IPS DF 4.7 (cell line): ENCODE measurements at regions not wholly inside any gene's neighbourhood (a gene's known extent, or its start where the extent isn't known, plus 50 kb on each side); places are given as distances from the start of the nearest gene placed in this dataset.

Source experiments
- DNase-seq: peaks from one replicate; pipeline ENCODE4 v3.0.0-alpha.2; 2013; ENCODE audit warnings: low spot score; ENCODE audit errors: extremely low read depth

DNA sequence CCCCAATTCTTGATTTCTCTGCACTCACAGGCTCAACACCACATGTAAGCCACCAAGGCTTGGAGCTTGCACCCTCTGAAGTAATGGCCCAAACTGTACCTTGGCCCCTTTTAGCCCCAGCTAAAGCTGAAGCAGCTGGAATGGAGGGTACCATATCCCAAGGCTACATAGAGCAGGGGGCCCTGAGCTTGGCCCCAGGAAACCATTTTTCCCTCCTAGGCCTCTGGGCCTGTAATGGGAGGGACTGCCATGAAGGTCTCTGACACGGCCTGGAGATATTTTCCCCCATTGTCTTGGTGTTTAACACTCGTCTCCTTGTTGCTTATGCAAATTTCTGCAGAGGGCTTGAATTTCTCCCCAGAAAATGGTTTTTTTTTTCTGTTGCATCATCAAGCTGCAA lies 69.7 kb downstream of the SKA1 start:
- no peak for DNase-seq

DNA sequence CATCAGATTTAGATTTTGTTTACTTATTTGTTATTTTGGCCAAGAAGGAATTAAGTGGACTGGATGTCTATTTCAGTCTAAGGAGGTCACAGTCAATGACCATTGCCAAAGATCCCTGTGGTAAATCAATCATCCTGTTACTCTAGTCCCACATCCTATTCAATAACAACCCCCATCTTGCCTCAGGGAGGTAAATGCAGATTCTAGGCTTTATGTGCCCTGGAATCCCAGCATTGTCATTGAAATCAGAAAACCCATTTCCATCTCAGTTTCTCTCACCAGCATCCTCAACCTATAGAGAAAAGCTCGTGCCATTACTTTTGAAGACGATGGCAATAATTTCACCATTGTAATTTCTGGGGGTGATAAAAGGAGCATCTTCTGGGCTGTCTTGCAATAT lies 71.8 kb downstream of the SKA1 start:
- DNase-seq, result no peak

DNA sequence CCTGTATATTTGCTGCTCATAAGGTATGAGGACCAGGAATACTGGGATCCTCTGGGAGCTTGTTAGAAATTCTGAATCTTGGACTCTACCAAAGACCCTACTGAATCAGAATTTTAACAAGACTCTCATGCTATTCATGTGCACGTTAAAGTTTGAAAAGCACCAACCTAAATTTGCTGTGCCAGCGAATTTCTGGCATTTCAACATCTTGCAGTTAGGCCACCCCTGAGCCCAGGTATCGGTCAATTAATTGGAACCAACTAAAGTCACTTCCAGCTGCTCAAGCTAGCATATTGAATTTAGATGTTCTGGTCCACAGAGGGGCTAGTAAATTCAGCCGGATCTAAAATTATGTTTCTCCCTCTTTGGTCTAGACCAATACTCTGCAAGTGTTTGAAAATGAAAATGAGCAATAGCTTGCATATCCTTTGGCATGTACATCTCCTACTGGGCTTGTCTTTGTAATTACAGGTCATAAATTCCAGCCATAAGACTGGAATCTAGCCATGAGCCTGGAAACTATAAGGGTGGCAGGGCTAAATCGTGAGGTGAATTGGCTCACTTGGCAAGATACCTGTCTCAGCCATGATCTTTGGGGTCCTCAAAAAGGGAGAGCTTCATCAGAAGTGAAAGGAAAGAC lies 72.4 kb downstream of the SKA1 start:
- no peak for DNase-seq

DNA sequence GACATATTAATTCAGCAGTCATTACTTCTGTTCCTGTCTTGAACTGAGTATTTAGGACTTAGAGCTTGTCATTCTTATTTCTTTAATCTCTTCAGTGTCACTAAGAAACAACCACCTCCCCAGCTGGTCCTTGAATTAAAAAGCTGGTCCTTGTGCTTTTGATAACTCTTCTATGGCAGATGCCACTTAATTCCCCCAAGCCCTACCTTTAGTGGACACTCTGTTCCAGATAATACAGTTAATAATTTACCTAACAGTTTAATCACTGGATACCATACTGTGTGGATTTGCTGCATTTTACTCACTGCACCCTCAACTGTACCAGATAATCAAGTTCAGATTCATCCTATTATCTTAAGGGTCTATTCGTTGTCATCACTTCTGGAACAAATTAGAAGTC lies 73.1 kb downstream of the SKA1 start:
- no peak for DNase-seq

- no peak for DNase-seq
These were observed 76.4 kb downstream of the SKA1 start for GRCh38 chr18:50451100-50451842.

- no peak for DNase-seq
These were observed 78.3 kb downstream of the SKA1 start for GRCh38 chr18:50453014-50453680.

- no peak for DNase-seq
These were observed 78.9 kb downstream of the SKA1 start for GRCh38 chr18:50453732-50454131.

GRCh38 chr18:50454387-50454988 lies 79.6 kb downstream of the SKA1 start:
- no peak for DNase-seq

GRCh38 chr18:50456285-50456684 lies 81.4 kb downstream of the SKA1 start:
- DNase-seq, result no peak

GRCh38 chr18:50457639-50458038 lies 82.8 kb downstream of the SKA1 start:
- DNase-seq, result no peak

DNA sequence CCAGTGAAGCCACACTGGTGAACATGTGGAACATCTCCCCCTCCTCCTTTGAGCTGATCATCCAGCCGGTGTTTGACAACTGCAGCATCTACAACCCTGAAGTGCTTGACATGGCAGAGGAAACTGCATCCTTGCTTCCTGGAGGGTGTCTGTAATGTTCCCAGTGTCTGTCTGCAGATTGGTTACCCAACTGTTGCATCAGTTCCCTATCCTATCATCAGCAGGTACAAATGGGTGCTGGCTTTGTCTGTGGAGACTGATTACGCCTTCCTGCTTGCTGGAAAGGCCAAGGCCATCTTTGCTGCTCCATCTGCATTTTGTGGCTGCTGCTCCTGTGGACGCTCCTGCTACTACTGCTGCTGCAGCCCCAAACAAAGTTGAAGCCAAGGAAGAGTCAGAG lies 83.5 kb downstream of the SKA1 start:
- DNase-seq, result no peak

DNA sequence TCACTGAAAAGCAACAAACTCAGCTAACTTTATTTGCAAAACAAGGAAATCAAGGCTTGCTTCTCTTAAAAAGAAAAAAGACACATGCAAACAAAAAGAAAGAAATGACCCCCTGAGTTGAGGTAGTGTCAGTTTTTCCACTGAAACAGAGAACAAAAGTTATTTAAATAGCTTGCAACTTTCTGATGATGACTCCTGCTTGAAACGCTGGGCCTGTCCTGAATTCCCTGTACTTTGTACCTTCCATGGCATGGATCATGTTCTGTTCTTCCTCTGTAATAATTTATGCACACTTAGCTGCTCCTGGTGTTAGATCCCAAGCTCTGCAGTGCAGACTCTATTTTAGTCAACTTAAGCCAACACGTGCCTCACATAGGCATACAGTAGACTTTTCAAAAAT lies 84.0 kb downstream of the SKA1 start:
- no peak for DNase-seq

- no peak for DNase-seq
These were observed 85.2 kb downstream of the SKA1 start for GRCh38 chr18:50460062-50460461.

DNA sequence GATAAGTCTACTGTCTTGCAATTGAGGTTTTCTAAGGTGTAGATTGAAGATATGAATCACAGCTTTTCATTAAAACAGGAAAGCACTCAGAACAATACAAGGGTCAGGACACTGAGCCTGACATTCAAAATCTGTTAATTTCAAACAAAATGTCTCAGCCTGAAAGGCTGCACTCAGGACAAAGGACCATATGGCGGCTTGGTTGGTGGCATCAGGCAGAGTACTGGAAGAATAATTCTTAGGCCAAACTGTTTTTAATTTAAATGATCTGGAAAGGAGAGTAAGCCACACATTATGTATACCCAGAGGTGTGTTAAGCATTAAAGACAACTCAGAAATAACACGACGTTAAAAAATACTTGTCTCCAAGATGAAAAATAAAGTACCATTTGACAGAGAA lies 85.9 kb downstream of the SKA1 start:
- no peak for DNase-seq

DNA sequence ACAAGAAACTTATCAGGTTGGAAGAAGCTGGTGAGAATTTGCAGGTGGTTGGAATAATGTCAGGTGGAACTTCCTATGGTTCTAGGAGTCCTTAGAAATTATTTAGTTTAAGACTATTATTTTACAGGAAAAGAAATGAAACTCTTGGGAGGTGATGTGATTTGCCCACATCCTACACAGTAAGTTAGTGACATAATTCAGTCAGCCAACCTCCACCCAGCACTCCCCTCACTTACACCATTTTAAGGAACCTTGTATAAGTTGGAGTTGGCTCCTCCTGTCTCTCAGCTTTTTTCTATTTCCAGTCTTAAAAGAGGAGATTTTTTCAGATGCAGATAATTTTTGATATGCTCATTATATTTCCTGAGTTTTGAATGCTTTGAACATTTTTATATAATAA lies 86.4 kb downstream of the SKA1 start:
- no peak for DNase-seq

DNA sequence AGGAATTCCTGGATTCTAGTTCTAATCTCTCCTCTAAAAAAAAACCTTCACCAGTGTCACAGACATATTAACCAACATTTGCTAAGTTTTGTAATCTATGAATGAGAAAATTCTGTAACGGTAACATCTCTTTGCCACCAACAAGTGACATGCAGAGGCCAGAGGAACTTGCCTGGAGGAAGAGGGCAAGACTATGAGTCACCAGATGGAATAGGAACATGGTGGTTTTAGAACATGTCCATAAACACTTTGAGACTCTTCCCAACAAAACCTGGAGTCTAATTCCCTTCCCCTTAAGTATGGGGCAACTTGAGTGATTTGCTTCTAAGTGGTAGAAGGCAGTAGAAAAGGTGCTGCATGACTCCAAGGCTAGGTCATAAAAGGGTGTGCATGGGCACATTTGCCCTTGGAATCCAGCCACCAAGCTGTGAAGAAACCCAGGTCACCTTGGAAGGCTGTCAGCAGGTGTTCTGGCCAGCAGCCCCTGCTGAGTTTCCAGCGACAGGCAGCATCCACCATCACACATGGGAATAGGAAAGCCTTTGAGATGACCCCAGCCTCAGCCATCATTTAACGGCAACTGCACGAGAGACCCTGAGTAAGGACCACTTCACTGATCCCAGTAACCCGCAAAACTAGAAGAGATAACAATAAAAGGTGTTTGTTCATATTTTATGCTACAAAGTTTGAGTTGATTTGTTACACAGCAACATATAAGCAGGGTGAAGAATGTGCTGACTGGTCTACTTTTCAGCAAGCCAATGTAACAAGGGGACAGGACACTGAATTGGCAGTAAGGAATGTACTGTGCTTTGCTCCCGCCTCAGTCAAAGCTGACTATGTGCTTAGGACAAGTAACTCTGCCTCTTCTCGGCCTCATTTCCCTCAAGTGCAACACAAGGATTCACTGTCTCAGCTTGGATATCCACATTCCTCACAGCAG lies 90.6 kb downstream of the SKA1 start:
- DNase-seq, result no peak

DNA sequence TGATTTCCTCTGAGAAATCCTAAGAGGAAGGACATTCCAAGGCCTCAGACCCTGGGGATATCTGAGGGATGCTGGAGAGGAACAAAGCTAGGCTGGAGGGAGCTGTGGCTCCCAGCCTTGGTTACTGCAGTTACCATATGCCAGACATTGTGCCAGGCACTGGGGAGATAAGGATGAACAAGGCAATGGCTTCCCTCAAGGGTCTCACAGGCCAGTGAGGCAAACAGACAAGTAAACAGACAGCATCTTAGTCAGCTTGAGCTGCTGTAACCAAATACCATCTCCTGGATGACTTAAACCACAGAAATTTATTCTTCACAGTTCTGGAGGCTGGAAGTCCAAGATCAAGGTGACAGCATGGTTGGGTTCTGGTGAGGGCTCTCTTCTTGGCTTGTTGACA lies 91.8 kb downstream of the SKA1 start:
- no peak for DNase-seq

DNA sequence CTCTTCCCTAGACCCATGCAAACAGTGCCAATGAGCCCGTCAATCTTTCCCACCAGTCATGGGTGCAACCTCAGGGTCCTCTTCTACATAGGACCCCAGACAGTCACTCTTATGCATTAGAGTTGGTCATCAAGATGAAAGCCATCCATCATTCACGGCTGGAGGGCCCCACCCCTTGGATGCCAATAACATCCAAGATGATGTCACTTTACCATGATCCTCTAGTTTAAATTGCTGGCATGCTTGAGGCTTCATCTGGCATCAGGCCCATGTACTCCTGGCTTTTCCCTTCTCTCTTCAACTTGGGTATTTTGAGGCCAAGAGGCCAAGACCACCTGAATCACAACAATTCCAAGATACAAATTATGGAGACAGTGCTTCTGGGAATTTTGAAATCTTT lies 91.1 kb upstream of the MAPK4 start:
- DNase-seq, result no peak

DNA sequence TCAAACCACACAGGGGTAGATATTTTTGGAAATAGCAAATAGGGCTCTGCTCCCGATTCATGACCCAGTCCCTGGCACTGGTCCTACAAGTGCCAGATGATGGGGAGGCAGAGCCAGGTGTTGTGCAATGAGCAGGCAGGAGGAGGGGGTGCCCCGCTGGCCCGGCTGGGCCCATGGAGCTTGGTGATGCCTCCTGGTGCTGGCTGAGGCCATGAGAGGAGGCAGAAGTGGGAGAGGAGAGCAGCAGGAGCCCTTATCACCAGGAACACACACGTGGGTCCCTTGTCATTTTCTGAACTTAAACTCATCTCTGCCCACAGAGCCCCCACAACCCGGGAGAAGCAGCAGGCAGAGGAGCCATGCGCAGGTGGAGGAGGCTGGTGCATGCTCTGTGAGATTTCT lies 90.5 kb upstream of the MAPK4 start:
- no peak for DNase-seq

GRCh38 chr18:50472941-50473340 lies 86.9 kb upstream of the MAPK4 start:
- no peak for DNase-seq

DNA sequence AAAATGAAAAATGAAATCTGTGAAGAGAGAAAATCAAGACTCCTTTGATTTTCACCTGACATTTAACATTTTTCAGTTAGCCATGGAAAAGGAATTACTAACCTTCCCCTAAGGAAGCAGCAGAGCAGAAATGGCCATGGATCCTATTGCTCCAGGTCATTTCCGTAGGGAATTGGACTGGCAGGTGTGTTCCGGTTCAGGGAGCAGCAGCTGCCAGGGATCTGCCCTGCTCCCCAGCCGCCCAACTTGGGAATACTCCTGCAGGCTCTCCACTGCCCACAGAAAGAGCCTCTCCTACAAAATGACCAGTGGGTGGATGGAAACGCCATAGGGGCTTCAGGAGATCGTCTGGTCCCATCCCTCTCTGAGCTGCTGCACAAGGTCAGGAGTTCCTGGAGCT lies 86.0 kb upstream of the MAPK4 start:
- no peak for DNase-seq
